Epithelial cell of prostate (primary cell): ENCODE measurements at regions not wholly inside any gene's neighbourhood (a gene's known extent, or its start where the extent isn't known, plus 50 kb on each side); places are given as distances from the start of the nearest gene placed in this dataset.
"Not testable (repeated sequence)": the region's sequence is repeated elsewhere in the genome, so short reads cannot be mapped to it uniquely, and the experiment has no call there.

Experiments
- DNase-seq: peaks from one replicate; pipeline ENCODE4 v3.0.0-alpha.2; 2011; ENCODE audit warnings: low read depth, low spot score
- H3K27ac ChIP-seq: fragments of 450-650 bp; 2 replicates; pipeline ENCODE4 v1.5.1; 2017; ENCODE audit warnings: mild to moderate bottlenecking

DNA sequence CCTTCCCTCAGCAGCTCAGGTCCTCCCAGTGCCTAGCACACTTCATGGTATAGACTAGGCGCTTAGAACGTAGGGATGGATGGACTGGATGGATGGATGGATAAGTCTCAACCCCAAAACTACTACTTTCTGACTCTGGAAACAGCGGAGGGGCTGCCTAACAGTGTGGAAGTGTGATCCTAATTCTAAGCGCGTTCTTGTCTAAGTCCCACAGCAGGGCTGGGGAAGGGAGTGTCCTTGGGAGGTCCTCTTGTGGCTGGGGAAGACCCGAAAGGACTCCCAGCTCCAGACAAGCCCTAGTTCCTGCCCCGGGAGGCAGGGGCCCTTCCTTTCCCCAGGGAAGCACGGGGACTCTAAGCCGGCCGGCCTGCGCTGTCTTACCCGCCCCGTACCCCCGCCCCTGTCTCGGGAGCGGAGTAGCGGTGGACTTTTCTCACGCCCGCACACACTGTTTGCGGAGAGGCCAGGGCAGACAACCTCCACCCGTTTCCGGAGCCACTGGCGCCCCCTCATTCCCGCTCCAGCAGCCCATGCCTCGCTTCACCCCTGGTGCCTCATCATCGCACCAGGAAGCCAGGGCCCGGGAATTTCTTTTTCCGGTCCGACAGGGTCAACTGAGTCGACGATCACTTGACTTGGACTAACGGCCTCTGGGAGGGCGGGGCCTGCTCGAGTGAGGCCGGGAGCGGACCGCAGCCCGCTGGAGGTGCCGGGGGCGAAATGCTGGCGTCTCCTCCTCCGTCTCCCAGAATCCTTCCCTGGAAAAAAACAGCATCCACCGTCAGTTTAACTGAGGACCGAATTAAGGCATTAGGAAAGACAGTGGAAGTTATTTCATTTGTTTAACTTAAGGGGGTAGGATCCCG lies 133.3 kb downstream of the TBC1D2B start:
- DNase-seq = no peak
- no peak overlapping the region for H3K27ac ChIP-seq

DNA sequence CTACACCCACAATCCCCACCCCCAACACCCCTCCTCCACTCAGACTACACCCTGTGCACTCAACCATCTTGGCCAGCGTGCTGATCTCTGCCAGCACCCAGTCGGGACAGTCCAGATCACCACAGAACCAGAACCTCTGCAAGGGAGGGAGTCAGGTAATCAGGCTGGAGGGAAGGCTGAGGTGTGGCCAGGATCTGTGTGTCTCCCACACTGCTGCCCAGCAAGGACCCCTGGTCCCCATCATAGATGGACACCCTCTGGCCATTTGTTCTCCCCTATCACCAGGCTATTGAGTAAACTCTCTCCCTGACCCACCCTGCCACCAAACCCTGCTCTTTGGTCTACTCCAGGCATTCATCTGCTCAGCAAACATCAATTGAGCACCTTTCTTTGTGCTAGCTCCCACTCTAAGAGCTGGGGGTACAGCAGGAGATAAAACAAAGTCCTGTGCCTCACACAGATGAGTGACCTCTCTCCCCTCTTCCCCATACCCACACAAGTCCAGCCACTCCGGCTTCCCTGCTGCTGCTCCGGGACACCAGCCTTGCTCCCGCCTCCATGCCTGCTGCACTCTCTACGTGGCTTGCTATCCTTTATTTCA lies 134.8 kb downstream of the TBC1D2B start:
- H3K27ac ChIP-seq = no peak overlapping the region
- no peak for DNase-seq

GRCh38 chr15:77941090-77941827 lies 136.3 kb downstream of the TBC1D2B start:
- DNase-seq, H3K27ac ChIP-seq: not testable (repeated sequence)

DNA sequence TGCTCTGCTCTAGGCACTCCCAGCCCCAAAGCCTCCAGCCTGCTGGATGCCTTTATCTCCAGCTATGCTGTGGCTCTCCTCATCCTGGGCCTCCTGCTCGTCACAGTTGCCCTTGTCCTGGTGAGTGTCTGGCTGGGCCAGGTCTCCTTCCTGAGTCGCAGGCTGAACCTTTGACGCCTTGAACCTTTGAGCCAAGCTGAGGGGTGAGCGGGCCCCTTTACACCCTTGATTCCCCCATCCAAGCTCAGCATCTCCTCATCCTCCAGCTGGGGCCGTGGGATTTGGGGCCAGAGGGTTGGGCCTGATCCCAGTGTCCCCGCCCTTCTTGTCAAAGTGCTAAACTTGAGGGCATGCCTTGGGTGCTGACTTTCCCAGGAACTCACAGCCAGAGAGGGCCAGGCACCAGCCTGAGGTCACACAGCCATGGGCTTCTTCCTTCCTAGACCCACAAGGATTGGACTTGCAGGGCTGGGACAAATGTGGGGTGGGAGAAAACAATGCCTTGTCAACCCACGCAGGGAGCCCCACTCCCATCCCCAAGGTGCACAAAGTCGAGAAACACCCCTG lies 137.0 kb downstream of the TBC1D2B start:
- no peak for DNase-seq
- no peak overlapping the region for H3K27ac ChIP-seq

DNA sequence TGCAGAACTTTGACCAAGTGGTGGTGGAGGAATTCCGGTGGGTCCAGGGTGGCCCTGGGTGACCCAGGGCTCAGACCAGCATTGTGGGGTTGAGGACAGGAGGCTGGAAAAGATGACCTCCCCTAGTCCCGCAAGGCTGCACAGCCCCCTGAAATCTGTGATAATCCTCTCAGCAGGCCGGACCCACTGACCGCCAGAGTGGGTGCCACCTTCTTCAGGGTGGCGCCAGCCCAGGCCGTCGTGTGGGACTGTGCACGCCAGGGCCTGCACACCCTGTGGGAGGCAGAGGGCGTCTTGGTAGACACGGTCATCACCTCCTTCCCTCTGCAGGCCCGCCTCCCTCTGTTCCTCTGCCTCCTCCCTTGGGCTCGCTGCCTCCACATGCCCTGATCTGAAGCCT lies 137.7 kb downstream of the TBC1D2B start:
- no peak for DNase-seq

DNA sequence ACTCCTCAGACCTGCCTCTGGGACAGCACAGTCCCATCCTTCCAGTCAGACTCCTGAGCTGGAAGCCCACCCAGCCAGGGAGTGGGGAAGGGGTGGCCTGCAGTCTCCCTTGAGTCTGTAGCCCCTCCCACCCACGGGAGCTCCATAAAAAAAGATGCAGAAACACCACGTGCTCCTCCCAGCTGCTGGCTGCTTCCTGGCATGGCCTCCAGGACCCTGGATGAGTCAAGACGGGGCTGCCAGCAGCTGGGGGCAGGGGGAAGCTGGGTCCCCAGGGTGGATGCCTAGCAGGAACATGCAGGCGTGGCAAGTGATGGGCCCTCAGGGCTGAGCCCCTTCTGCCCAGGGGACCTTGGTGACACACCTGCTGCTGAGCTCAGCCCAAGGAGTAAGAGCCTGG lies 138.5 kb downstream of the TBC1D2B start:
- H3K27ac ChIP-seq, DNase-seq: not testable (repeated sequence)

More for the DNA sequence above, 137.7 kb downstream of the TBC1D2B start:
- no peak overlapping the region for H3K27ac ChIP-seq

DNA sequence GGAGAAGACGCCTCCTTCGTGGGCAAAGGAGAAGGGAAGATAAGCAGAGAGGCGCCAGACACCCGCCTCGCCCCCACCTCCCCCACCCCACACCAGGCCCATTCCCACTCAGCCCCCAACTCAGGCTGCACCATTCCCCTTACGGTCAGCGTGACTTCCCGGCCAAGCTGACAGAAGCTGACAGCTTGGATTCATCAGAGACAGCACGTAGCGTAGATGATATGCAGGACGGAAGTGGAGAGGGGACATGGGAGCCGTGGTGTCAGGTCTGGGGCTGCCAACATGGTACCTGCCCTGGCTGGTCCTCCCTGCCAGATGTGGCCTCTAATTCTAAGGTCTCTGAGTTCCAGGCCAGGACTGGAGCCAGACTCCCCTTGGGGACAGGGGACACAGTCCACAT lies 139.0 kb downstream of the TBC1D2B start:
- not testable (repeated sequence) for DNase-seq, H3K27ac ChIP-seq

- H3K27ac ChIP-seq, DNase-seq: not testable (repeated sequence)
These were observed 140.9 kb downstream of the TBC1D2B start for GRCh38 chr15:77936567-77936966.

DNA sequence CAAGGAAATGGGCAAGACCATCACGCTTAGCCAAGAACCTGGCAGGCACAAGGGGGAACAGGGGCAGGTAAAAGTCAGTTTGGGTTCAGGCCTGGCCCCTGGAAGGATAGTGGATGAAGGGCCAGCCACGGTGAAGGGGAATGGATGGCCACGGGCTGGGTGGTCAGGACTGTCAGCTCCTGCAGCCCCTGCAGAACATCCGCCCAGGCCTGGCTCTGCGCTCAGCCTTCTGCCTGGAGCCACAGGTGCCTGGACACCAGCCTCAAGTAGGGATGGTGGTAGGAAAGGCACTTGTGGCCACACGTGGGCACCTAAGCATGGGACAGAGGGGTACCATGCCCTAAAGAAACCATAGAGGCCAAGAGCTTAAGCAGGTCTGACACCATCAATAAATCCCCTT lies 143.0 kb downstream of the TBC1D2B start:
- DNase-seq, H3K27ac ChIP-seq: not testable (repeated sequence)

- not testable (repeated sequence) for H3K27ac ChIP-seq, DNase-seq
These were observed 146.6 kb downstream of the TBC1D2B start for GRCh38 chr15:77930907-77931306.

- H3K27ac ChIP-seq, DNase-seq: not testable (repeated sequence)
These were observed 147.0 kb downstream of the TBC1D2B start for GRCh38 chr15:77930490-77930889.

DNA sequence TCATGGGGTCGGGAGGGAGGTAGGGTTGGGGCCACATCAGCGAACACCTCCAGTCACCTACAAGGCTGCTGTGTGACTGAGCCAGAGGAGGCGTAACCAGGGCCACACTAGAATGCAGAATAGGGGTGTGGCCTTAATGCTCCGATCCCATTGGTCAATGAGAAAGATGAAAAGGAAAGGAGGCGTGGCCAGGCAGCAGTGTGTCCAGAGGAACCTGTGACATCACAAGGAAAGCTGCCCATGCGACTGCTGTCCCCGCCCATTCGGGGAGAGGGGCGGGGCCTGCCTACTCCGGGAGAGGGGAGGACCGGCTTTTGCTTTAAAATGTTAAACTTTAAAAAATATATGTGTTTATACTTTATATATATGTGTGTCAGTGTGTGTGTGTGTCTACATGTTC lies 150.7 kb downstream of the TBC1D2B start:
- H3K27ac ChIP-seq, DNase-seq: not testable (repeated sequence)

DNA sequence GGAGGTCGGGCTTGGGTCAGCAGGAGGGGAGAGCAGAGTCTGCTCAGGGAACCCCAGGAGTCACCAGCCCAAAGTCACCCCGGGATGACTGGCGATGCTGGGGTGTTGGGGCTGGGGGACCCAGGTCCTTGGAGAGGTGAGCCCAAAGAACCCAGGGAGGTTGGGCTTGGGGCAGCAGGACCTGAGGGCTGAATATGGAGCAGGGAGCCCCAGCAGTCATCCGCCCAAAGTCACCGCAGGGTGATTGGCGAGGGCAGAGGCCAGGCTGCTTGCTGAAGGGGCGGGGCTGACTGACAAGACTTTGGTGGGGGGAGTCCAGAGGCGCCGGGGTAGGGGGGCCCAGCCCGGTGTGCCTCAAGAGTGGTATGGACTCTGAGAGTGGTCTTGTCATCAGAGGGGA lies 151.2 kb downstream of the TBC1D2B start:
- H3K27ac ChIP-seq = not testable (repeated sequence)

GRCh38 chr15:77925101-77925500 lies 152.4 kb downstream of the TBC1D2B start:
- not testable (repeated sequence) for DNase-seq, H3K27ac ChIP-seq

More for the DNA sequence above, 151.2 kb downstream of the TBC1D2B start:
- DNase-seq = not testable (repeated sequence)

GRCh38 chr15:77921664-77922063 lies 155.8 kb downstream of the TBC1D2B start:
- no peak overlapping the region for H3K27ac ChIP-seq
- DNase-seq = no peak

- DNase-seq, H3K27ac ChIP-seq: not testable (repeated sequence)
These were observed 160.4 kb downstream of the TBC1D2B start for GRCh38 chr15:77916966-77917635.

DNA sequence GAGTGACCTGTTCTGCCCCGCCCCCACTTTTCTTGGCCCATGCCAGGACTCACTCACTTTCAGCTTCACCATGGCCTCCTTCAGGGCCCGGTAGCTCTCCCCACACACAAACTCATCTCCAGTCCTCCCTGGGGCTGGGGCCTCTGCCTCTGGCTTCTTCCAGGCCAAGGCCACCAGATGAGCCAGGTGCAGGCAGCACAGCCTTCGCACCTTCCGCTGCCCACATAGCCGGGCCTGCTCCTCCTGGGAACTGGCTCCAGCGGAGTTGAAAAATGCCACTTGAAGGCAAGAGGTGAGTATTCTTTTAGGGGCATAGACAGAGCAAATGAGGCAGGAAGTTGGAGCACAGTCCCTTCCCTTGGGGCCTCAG lies 161.6 kb downstream of the TBC1D2B start:
- not testable (repeated sequence) for H3K27ac ChIP-seq, DNase-seq

- no peak for DNase-seq
- H3K27ac ChIP-seq = no peak overlapping the region
These were observed 162.1 kb downstream of the TBC1D2B start for GRCh38 chr15:77915261-77915960.

DNA sequence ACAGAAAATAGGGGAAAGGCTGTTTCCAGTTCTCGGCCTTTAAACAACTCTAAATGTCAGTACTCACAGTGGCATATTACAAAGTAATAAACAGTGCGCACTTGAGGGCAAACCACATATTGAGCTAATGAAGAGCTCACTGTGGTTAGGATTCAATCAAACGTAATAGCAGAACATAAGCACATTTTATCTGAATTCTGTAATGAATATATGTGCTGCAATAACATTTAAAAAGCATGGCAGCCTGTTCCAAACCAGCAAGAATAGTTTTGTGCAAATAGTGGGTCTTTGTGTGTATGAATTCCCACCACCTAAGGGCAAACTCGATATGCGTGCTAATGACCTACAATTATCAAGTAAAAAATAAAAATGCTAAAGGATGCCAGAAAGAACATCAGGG lies 163.0 kb downstream of the TBC1D2B start:
- not testable (repeated sequence) for DNase-seq, H3K27ac ChIP-seq
